Skin of body (tissue), 1 donor: ENCODE measurements at regions not wholly inside any gene's neighbourhood (a gene's known extent, or its start where the extent isn't known, plus 50 kb on each side); places are given as distances from the start of the nearest gene placed in this dataset.

Source experiments
- DNase-seq: peaks from one replicate; lab custom pipeline; 2025; lab: John Stamatoyannopoulos, UW

GRCh38 chr10:89887406-89887805 lies 186.0 kb downstream of the KIF20B start:
- DNase-seq, result no peak

GRCh38 chr10:89887830-89888229 lies 186.4 kb downstream of the KIF20B start:
- no peak for DNase-seq

DNA sequence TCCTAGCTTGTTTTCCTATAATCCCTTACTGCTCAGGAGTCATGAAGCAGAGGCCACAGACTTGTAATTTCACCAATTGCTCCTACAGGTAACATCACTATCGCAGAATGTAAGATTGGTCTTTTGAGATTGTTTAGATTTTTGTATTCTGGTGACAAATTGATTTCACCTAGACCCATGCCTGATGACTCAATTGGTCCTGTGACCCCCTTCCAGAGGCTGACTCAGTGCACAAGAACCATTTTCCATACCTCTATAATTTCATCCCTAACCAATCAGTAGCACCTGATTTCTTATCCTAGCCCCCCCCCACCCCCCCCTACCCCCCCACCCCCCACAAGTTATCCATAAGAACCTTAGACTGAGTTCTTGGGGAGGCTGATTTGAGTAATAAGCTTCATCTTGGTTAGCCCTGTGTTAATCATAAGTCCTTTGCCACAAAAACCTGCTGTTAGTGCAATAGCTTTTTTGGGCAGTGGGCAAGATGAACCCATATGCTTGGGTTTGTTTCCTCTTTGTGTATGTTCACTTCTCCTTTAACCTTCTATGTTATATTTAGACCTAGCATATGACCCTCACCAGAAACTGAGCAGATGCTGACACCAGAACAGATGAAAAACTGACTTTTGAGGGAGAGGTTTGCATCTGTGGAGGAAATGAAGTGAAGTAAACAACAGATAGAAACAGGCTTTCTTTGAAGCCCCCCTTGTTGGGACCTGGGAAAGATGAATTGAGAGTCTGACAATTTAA lies 187.1 kb downstream of the KIF20B start:
- DNase-seq, result no peak

- no peak for DNase-seq
These were observed 188.2 kb downstream of the KIF20B start for GRCh38 chr10:89889606-89890005.

- DNase-seq, result no peak
These were observed 189.7 kb downstream of the KIF20B start for GRCh38 chr10:89891006-89891535.

DNA sequence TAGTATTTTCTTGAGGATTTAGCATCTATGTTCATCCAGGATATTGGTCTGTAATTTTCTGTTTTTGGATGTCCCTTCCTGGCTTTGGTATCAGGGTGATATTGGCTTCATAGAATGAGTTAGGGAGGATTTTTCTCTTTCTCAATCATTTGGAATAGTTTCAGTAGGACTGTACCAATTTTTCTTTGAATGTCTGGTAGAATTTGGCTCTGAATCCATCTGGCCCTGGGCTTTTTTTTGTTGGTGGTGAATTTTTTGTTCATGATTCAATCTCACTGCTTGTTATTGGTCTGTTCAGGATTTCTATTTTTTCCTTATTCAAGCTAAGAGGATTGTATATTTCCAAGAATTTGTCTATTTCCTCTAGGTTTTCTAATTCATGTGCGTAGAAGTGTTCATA lies 192.7 kb downstream of the KIF20B start:
- no peak for DNase-seq

- no peak for DNase-seq
These were observed 199.2 kb downstream of the KIF20B start for GRCh38 chr10:89900554-89900953.

GRCh38 chr10:89901895-89902294 lies 200.5 kb downstream of the KIF20B start:
- DNase-seq, result no peak

GRCh38 chr10:89904755-89905154 lies 203.4 kb downstream of the KIF20B start:
- no peak for DNase-seq

DNA sequence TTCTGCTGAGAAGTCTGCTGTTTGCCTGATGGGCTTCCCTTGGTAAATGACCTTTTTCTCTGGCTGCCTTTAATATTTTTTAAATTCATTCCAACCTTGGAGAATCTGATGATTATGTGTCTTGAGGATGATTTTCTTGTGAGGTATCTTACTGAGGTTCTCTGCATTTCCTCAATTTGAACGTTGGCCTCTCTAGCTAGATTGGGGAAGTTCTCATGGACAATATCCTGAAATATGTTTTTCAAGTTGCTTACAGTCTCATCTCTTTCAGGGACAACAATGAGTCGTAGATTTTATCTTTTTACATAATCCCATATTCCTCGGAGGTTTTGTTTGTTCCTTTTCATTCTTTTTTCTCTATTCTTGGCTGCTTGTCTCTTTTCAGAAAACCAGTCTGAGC lies 208.4 kb downstream of the KIF20B start:
- no peak for DNase-seq

GRCh38 chr10:89915021-89915420 lies 213.6 kb downstream of the KIF20B start:
- no peak for DNase-seq

DNA sequence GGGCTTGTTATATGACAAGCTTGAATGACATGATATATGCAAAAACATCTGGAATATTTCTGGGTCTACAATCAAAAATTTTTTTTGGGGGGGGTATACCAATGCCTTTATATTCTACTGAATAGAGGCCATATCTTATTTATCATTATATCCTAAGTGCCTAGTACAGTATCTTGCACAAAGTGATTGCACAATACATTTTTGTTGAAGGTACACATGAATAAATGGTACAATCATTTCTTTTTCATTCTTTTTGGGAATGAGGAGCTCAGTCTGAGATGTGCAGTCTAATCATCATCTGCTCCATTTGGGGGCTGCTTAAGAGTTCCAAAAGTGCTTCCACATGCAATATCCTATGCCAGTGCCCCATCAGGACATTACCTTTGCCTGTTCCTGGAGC lies 214.6 kb downstream of the KIF20B start:
- no peak for DNase-seq

DNA sequence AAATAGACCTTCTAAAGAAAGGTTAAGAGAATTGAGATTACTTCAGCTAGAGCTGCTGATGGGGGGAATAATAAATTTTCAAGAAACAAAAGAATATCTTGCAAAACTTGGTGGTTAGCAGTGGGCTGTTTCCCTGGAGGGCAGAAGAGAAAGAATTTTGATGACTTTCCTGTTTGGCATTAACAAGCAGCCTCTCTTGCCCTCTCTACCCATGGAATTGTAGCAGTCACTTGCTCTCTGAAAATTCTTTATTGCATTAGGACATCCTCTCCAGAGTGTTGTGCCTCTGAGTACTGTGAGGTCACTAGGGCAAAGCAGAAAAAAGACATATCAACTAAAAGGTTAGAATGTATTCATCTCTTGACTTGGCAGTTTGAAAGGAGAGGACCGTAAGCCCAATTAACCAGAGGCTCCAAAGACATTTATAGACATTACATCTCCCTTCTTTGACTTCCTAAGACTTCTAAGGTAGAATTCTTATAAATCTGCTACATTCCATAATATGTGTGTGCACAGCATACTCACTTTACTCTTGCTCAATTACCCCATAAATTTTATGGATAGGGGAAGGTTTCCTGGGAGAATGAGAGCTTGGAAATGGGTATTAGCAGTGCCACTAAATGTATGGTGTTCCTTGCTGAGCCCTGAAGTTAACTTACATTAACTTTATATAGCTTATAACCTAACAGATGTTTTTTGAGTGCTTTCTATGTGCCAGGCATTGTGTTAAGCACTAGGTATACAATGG lies 215.3 kb downstream of the KIF20B start:
- DNase-seq, result no peak

DNA sequence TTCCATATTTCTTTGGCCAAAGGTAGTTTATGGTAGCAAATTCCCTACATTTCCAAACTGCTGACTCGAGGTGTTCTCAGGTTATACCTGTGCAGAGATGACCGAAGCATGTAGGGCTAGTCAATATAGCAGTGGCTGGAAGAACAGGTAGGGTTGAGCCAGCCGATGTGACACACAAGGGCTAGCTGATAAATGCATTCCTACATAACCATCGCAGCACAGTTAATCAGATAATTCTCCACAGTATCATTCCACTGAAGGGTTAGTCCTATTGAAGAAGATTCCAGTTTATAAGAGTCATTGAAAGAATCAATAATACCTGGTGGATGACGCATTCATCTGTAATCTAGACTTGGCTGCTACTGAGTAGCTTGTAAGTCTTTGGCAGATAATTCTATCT lies 220.0 kb downstream of the KIF20B start:
- no peak for DNase-seq

DNA sequence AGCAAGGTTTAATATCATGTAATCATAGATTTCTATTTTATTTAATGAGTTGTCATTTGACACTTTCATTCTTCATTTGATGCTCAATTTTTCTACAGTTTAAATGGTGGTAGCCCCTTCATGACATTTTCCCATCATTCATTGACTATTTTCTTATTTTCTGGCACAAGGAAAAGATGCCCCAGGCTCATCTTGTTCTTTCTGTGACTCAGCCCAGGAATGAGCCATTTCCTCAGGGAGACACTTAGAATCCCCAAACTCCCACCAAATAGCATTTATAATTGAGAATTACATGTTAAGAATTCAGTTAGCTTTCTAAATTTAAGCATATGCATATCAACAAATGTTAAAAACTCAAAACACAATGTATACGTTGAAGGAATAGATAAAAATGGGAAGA lies 222.3 kb downstream of the KIF20B start:
- DNase-seq, result no peak

DNA sequence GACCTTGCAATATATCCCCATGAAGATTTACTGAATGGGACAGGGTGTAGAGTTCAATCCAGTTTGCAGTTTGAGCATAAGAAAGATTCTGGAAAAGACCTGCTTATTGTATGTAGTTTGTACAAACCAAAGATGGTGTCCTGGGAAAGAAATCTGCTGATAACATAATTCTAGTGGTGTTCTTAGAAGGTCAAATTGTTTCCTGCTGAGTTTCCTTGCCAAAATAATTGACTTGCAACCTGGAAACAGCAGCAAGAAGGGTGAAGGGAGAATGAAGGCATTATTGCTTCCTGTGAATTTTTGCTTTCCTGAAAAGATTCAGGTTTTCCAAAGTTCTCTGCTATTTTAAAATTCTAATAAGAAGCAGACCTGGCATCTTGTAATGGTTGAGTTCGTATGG lies 222.9 kb downstream of the KIF20B start:
- no peak for DNase-seq

- no peak for DNase-seq
These were observed 225.3 kb downstream of the KIF20B start for GRCh38 chr10:89926736-89927135.

DNA sequence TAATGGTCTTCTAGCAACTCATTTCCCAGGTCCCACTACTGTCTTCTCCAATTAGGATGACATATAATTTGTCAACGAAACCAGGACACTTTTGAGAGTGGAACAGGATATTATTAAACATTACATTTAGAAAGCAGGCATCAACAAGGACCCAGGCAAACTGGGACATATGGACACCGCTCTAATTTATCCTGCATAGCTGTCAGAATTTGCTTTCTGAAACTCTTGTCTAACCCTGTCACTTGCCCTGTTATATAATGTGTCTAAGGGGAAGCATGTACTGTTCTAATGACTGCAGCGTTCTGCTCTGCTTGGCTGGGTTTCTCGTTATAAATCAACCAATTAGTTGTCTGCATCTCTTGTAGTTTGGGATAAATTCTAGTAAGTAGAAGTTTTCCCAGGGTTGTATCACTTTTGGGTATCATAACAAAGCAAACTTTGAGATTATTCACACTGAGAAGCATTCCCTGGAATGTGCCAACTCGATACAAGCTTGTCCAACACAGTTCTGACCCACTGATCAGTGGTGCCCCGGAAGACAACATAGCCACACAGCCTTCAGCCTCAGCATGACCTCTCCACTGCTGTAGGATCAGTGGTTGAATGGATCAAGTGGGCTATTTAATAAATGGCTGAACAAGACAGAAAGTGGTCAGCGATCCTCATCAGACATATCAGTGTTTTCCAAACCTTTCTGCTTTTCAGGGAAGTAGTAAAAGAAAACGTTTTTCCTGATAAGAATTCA lies 228.1 kb downstream of the KIF20B start:
- DNase-seq, result no peak

GRCh38 chr10:89937494-89937893 lies 236.1 kb downstream of the KIF20B start:
- no peak for DNase-seq

DNA sequence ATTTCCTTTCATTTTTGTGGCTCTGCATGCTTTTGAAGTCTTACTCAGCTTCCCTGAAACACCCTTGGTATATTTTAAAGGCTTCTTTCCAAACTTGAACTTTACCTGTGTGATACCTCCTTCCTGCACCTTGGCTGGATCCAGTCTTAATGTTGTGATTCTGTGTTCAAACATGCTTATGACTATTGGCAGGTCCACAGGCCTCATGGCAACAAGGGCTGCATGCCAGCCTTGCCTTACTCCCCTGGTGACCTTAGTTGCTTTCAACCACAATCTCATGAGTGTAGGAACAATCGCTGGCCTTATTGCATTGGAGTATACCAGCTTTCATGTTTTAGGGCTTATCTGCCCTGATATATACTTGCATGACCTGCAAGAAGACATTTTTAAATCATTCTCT lies 238.7 kb downstream of the KIF20B start:
- no peak for DNase-seq

- no peak for DNase-seq
These were observed 240.8 kb downstream of the KIF20B start for GRCh38 chr10:89942217-89942616.

- no peak for DNase-seq
These were observed 242.7 kb downstream of the KIF20B start for GRCh38 chr10:89944138-89944537.
